IMR-90 (cell line): ENCODE measurements at regions not wholly inside any gene's neighbourhood (a gene's known extent, or its start where the extent isn't known, plus 50 kb on each side); places are given as distances from the start of the nearest gene placed in this dataset.

Experiments
- BHLHE40 ChIP-seq: fragments of 150-350 bp; IDR thresholded peaks from 2 replicates; pipeline ENCODE4 v1.6.1; 2016; ENCODE audit warnings: mild to moderate bottlenecking, low read depth, low read length
- CHD1 ChIP-seq: IDR thresholded peaks from 2 replicates; pipeline ENCODE4 v1.6.1; 2012; ENCODE audit warnings: low read depth, low read length, improper control_type of control experiment
- CTCF ChIP-seq: conservative IDR thresholded peaks from 2 replicates; pipeline ENCODE4 v1.5.1; 2012; ENCODE audit warnings: mild to moderate bottlenecking, low read depth, low read length, improper control_type of control experiment
- ELK1 ChIP-seq: fragments of 150-350 bp; IDR thresholded peaks from 2 replicates; pipeline ENCODE4 v1.6.1; 2016; ENCODE audit warnings: low read depth, mild to moderate bottlenecking, low read length, moderate library complexity, borderline replicate concordance
- MAFK ChIP-seq: IDR thresholded peaks from 2 replicates; pipeline ENCODE4 v1.6.1; 2012; ENCODE audit warnings: low read depth, low read length, improper control_type of control experiment
- MXI1 ChIP-seq: IDR thresholded peaks from 2 replicates; pipeline ENCODE4 v1.6.1; 2012; ENCODE audit warnings: low read depth, mild to moderate bottlenecking, low read length, moderate library complexity, borderline replicate concordance
- POLR2A ChIP-seq: IDR thresholded peaks from 2 replicates; pipeline ENCODE4 v1.6.1; 2012; ENCODE audit warnings: mild to moderate bottlenecking, low read depth, low read length
- RAD21 ChIP-seq: IDR thresholded peaks from 2 replicates; pipeline ENCODE4 v1.6.1; 2012; ENCODE audit warnings: low read length, improper control_type of control experiment
- RCOR1 ChIP-seq: IDR thresholded peaks from 2 replicates; pipeline ENCODE4 v1.6.1; 2012; ENCODE audit warnings: mild to moderate bottlenecking, low read length, improper control_type of control experiment; ENCODE audit not compliant: insufficient replicate concordance
- SMC3 ChIP-seq: fragments of 150-350 bp; IDR thresholded peaks from 2 replicates; pipeline ENCODE4 v1.6.1; 2016; ENCODE audit warnings: low read depth, mild to moderate bottlenecking, antibody characterized with exemption, low read length, moderate library complexity
- USF2 ChIP-seq: fragments of 150-350 bp; IDR thresholded peaks from 2 replicates; pipeline ENCODE4 v1.6.1; 2017; ENCODE audit warnings: mild to moderate bottlenecking, antibody characterized with exemption, low read length, low read depth

- TF ChIP-seq SMC3: no peak
- no peak for TF ChIP-seq USF2
- TF ChIP-seq CTCF: no peak
- no peak for TF ChIP-seq BHLHE40
- TF ChIP-seq ELK1: no peak
- TF ChIP-seq RAD21: no peak
- TF ChIP-seq RCOR1: no peak
- no peak for TF ChIP-seq POLR2A
- TF ChIP-seq MXI1: no peak
- TF ChIP-seq MAFK: no peak
- no peak for TF ChIP-seq CHD1
These were observed 322.2 kb upstream of the DDI1 start for GRCh38 chr11:103714246-103714645.
